B cell (primary cell): ENCODE measurements at regions not wholly inside any gene's neighbourhood (a gene's known extent, or its start where the extent isn't known, plus 50 kb on each side); places are given as distances from the start of the nearest gene placed in this dataset.

Experiments
- EZH2 ChIP-seq: IDR thresholded peaks from 2 replicates; pipeline ENCODE4 v1.6.1; 2012; ENCODE audit warnings: borderline replicate concordance, low read depth, mild to moderate bottlenecking, moderate library complexity, low read length; ENCODE audit not compliant: insufficient read depth, poor library complexity, severe bottlenecking
- TF ChIP-seq, protein P1 (sequence below): fragments of 200-600 bp; IDR thresholded peaks from one replicate; pipeline ENCODE4 v1.8.0; 2022; ENCODE audit warnings: antibody characterized with exemption, mild to moderate bottlenecking

DNA sequence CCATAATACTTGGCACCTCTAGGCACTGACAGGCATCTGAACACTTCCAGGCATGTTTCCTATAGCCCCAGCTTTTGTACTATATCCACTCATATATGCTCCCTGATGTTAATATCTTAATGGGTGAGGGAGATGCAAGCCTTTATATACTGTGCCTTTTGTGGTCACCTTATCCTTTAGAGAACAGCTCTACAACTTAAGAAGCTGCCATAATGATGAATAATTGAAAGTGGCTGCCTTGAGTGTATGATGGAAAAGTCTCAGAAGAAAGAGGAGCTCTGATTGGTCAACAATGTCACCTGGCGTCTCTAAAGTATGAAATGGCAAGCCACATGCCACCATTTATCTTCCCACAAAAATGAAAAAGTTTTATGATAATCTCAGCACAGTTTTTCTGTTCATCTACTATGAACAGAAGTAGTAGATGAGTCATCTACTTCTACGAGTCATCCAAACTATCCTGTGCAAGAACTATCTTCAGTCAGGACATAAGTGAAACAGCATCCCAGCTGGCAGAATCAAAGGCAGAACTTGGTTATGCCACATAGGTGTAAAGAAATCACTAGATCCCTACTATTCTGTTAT, 997.9 kb upstream of the CELF4 start:
- TF ChIP-seq, protein P1, sequence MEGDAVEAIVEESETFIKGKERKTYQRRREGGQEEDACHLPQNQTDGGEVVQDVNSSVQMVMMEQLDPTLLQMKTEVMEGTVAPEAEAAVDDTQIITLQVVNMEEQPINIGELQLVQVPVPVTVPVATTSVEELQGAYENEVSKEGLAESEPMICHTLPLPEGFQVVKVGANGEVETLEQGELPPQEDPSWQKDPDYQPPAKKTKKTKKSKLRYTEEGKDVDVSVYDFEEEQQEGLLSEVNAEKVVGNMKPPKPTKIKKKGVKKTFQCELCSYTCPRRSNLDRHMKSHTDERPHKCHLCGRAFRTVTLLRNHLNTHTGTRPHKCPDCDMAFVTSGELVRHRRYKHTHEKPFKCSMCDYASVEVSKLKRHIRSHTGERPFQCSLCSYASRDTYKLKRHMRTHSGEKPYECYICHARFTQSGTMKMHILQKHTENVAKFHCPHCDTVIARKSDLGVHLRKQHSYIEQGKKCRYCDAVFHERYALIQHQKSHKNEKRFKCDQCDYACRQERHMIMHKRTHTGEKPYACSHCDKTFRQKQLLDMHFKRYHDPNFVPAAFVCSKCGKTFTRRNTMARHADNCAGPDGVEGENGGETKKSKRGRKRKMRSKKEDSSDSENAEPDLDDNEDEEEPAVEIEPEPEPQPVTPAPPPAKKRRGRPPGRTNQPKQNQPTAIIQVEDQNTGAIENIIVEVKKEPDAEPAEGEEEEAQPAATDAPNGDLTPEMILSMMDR: no peak
- no peak for TF ChIP-seq EZH2
